GM12878 (cell line): ENCODE measurements at regions not wholly inside any gene's neighbourhood (a gene's known extent, or its start where the extent isn't known, plus 50 kb on each side); places are given as distances from the start of the nearest gene placed in this dataset.
"Not testable (repeated sequence)": the region's sequence is repeated elsewhere in the genome, so short reads cannot be mapped to it uniquely, and the experiment has no call there.

Source experiments
- ATAC-seq: fragments of 200-7000 bp; cut with Tn5 transposase; 3 replicates; pipeline ENCODE4 v1.9.1; 2020; ENCODE audit warnings: mild to moderate bottlenecking, moderate library complexity
- BruUV-seq: library from RNA; stranded (reverse); fragments of 400-500 nt; replicated peaks from 2 replicates; lab custom pipeline; 2021; lab: Mats Ljungman, UMichigan
- CTCF ChIA-PET: fragments of 300-600 bp; sonication (Branson Sonifier 250); formaldehyde crosslinking; extraction: SDS; loops from one replicate; lab custom pipeline; 2021; ENCODE audit warnings: inconsistent platforms; lab: Yijun Ruan, JAX
- POLR2A ChIA-PET: fragments of 350-600 bp; formaldehyde crosslinking; extraction: SDS; loops from one replicate; lab custom pipeline; 2021; ENCODE audit warnings: inconsistent platforms; lab: Charles Lee
- RAD21 ChIA-PET: fragments of 300-600 bp; sonication (Branson Sonifier 250); formaldehyde crosslinking; loops from one replicate; lab custom pipeline; 2023; ENCODE audit warnings: antibody characterized with exemption; ENCODE audit not compliant: unreplicated experiment; lab: Charles Lee
- SMC1A ChIA-PET: fragments of 300-600 bp; sonication (Branson Sonifier 250); formaldehyde crosslinking; loops from one replicate; lab custom pipeline; 2023; ENCODE audit not compliant: unreplicated experiment, uncharacterized antibody; lab: Charles Lee
- DNase-seq: peaks from one replicate; pipeline ENCODE4 v3.0.0-alpha.2; 2011; ENCODE audit warnings: low read depth, low spot score
- FAIRE-seq: peaks from 3 replicates; lab custom pipeline; 2011; peaks lifted over from hg19 to GRCh38; lab: Jason Lieb, UNC
- H2AFZ ChIP-seq: 2 replicates; pipeline ENCODE4 v1.6.0; 2011; ENCODE audit warnings: low read depth, low read length, control low read depth; ENCODE audit not compliant: control insufficient read depth
- H3K27ac ChIP-seq: 2 replicates; pipeline ENCODE4 v1.5.1; 2011; ENCODE audit warnings: control low read depth; ENCODE audit not compliant: control insufficient read depth, insufficient read depth
- H3K27me3 ChIP-seq, 2 experiments: replicated peaks in 1 of 2; 2 replicates each; pipeline versions ENCODE4 v1.6.0 to v1.6.1; 2011; ENCODE audit warnings: low read length in 1 of 2; ENCODE audit not compliant: control insufficient read depth in 2 of 2, insufficient read depth in 2 of 2
- H3K36me3 ChIP-seq, 2 experiments: 2 replicates each; pipeline ENCODE4 v1.5.1; 2011; ENCODE audit warnings: low read length in 1 of 2; ENCODE audit not compliant: control insufficient read depth in 2 of 2, insufficient read depth in 2 of 2
- H3K4me1 ChIP-seq: 2 replicates; pipeline ENCODE4 v1.6.1; 2011; ENCODE audit warnings: mild to moderate bottlenecking, low read length, moderate library complexity, mixed read lengths; ENCODE audit not compliant: control insufficient read depth, insufficient read depth
- H3K4me2 ChIP-seq: 2 replicates; pipeline ENCODE4 v1.6.0; 2011; ENCODE audit warnings: control low read depth; ENCODE audit not compliant: control insufficient read depth, insufficient read depth
- H3K4me3 ChIP-seq: fragments of 200-600 bp; sonication (generic); 2 replicates; pipeline ENCODE4 v1.5.1; 2016
- H3K79me2 ChIP-seq: 2 replicates; pipeline ENCODE4 v1.6.0; 2011; ENCODE audit warnings: low read length; ENCODE audit not compliant: control insufficient read depth, insufficient read depth
- H3K9ac ChIP-seq: 2 replicates; pipeline ENCODE4 v1.8.0; 2011; ENCODE audit warnings: low read length, control low read depth, mixed read lengths; ENCODE audit not compliant: control insufficient read depth, insufficient read depth
- H3K9me3 ChIP-seq: replicated peaks from 3 replicates; pipeline ENCODE4 v1.5.1; 2011; ENCODE audit warnings: mild to moderate bottlenecking, low read length; ENCODE audit not compliant: control insufficient read depth, insufficient read depth
- H4K20me1 ChIP-seq: 2 replicates; pipeline ENCODE4 v1.6.0; 2011; ENCODE audit not compliant: control insufficient read depth, insufficient read depth
- ASH2L ChIP-seq: fragments of 300-600, 200-600 bp; sonication (generic); IDR thresholded peaks from 2 replicates; pipeline ENCODE4 v1.6.1; 2017; ENCODE audit warnings: low read depth, mild to moderate bottlenecking, borderline replicate concordance
- JUNB ChIP-seq: IDR thresholded peaks from 2 replicates; pipeline ENCODE4 v1.6.1; 2016; ENCODE audit warnings: antibody characterized with exemption, mild to moderate bottlenecking
- MYB ChIP-seq: fragments of 150-350 bp; IDR thresholded peaks from 2 replicates; pipeline ENCODE4 v1.6.1; 2014; ENCODE audit warnings: mild to moderate bottlenecking, low read depth, low read length, borderline replicate concordance
- WGBS: methylation state at CpG from one replicate; pipeline ENCODE4 v1.1.6; 2016; ENCODE audit warnings: low lambda C conversion rate; ENCODE audit not compliant: insufficient replicate concordance, insufficient coverage; ENCODE audit errors: missing lambda C conversion rate; 5-methylcytosine and 5-hydroxymethylcytosine counted together
- in situ Hi-C: fragments of 300-500 bp; cut with MboI; formaldehyde crosslinking; loops from 9 replicates; pipeline ENCODE4 v1.14.3; 2018; ENCODE audit warnings: mixed read lengths
- intact Hi-C: fragments of 100-400 bp; cut with micrococcal nuclease; formaldehyde crosslinking; loops from one replicate; pipeline ENCODE4 v1.14.2; 2022; ENCODE audit not compliant: unreplicated experiment
- TF ChIP-seq, protein P1 (sequence below): fragments of 450-650 bp; IDR thresholded peaks from 2 replicates; pipeline ENCODE4 v1.6.1; 2018; ENCODE audit warnings: borderline replicate concordance, mild to moderate bottlenecking; ENCODE audit not compliant: partially characterized antibody
- TF ChIP-seq, protein P2 (sequence below): fragments of 450-650 bp; IDR thresholded peaks from 2 replicates; pipeline ENCODE4 v1.6.1; 2014; ENCODE audit warnings: mild to moderate bottlenecking

DNA sequence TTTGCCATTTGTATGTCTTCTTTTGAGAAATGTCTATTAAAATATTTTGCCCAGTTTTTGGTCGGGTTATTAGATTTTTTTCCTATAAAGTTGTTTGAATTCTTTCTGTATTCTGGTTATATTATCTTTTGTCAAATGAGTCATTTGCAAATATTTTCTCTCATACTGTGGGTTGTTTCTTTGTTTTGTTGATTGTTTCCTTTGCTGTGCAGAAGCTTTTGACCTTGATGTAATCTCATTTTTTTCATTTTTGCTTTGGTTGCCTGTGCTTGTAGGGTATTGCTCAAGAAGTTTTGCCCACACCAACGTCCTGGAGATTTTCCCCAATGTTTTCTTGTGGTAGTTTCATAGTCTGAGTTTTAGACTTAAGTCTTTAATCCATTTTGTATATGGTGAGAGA, 245.7 kb downstream of the ADCYAP1 start (continued):
- TF ChIP-seq, protein P1, sequence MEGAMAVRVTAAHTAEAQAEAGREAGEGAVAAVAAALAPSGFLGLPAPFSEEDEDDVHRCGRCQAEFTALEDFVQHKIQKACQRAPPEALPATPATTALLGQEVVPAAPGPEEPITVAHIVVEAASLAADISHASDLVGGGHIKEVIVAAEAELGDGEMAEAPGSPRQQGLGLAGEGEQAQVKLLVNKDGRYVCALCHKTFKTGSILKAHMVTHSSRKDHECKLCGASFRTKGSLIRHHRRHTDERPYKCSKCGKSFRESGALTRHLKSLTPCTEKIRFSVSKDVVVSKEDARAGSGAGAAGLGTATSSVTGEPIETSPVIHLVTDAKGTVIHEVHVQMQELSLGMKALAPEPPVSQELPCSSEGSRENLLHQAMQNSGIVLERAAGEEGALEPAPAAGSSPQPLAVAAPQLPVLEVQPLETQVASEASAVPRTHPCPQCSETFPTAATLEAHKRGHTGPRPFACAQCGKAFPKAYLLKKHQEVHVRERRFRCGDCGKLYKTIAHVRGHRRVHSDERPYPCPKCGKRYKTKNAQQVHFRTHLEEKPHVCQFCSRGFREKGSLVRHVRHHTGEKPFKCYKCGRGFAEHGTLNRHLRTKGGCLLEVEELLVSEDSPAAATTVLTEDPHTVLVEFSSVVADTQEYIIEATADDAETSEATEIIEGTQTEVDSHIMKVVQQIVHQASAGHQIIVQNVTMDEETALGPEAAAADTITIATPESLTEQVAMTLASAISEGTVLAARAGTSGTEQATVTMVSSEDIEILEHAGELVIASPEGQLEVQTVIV = no peak
- TF ChIP-seq JUNB (no peak), MYB (no peak), ASH2L (no peak)
- TF ChIP-seq, protein P2, sequence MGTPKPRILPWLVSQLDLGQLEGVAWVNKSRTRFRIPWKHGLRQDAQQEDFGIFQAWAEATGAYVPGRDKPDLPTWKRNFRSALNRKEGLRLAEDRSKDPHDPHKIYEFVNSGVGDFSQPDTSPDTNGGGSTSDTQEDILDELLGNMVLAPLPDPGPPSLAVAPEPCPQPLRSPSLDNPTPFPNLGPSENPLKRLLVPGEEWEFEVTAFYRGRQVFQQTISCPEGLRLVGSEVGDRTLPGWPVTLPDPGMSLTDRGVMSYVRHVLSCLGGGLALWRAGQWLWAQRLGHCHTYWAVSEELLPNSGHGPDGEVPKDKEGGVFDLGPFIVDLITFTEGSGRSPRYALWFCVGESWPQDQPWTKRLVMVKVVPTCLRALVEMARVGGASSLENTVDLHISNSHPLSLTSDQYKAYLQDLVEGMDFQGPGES = no peak

DNA sequence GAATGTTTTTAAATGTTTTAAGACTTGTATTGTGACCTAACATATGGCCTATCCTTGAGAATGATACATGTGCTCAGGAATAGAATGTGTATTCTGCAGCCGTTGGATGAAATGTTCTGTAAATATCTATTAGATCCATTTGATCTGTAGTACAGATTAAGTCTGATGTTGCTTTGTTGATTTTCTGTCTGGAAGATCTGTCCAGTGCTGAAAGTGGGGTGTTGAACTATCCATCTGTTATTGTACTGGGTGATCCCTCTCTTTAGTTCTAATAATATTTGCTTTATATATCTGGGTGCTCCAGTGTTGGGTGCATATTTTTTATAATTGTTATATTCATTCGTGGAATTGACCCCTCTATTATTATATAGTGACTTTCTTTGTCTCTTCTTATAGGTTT, 248.3 kb downstream of the ADCYAP1 start:
- POLR2A ChIA-PET, H3K9ac ChIP-seq, H3K4me3 ChIP-seq, DNase-seq, CTCF ChIA-PET, intact Hi-C loops, FAIRE-seq, RAD21 ChIA-PET, H3K27ac ChIP-seq, BruUV-seq, H3K36me3 ChIP-seq, in situ Hi-C loops, H2AFZ ChIP-seq, H3K4me1 ChIP-seq, H3K79me2 ChIP-seq, SMC1A ChIA-PET, ATAC-seq, H3K9me3 ChIP-seq, H3K27me3 ChIP-seq, H4K20me1 ChIP-seq, H3K4me2 ChIP-seq: not testable (repeated sequence)
- WGBS = 20% methylated on average over 2 of the region's 2 CpGs
